Fibroblast of villous mesenchyme (primary cell): ENCODE measurements at regions not wholly inside any gene's neighbourhood (a gene's known extent, or its start where the extent isn't known, plus 50 kb on each side); places are given as distances from the start of the nearest gene placed in this dataset.
A peak's percentile ranks its signal among the peaks of the same experiment; 100 is the strongest.

Experiments
- DNase-seq: peaks from one replicate; pipeline ENCODE4 v3.0.0-alpha.2; 2010; ENCODE audit warnings: low read depth
- H3K4me3 ChIP-seq: 2 replicates; pipeline ENCODE4 v1.5.1; 2011; ENCODE audit warnings: low read depth, mild to moderate bottlenecking, low read length
- TF ChIP-seq, protein P1 (sequence below): IDR thresholded peaks from 2 replicates; pipeline ENCODE4 v1.5.1; 2012; ENCODE audit warnings: low read depth, mild to moderate bottlenecking, low read length; ENCODE audit not compliant: insufficient read depth

DNA sequence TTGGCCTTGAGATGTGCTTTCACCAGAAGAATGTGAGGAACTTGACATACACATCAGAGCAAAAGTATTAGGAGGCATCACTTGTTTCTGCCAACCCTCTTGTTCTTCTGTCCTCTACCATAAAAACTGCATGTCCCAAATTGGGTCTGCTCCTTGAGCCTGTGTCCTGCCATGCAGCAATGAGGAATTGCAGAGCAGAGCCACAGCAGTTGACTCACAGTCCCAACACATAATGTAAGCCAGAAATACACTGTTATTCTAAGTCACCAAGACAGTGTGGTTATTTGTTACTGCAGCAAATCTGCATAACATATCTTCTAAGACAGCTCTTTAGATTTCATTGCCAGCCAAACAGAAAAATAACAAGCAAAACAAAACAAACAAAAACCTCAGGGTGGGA, 598.2 kb downstream of the PRELID2 start:
- H3K4me3 ChIP-seq = no peak overlapping the region
- DNase-seq = no peak
- TF ChIP-seq, protein P1, sequence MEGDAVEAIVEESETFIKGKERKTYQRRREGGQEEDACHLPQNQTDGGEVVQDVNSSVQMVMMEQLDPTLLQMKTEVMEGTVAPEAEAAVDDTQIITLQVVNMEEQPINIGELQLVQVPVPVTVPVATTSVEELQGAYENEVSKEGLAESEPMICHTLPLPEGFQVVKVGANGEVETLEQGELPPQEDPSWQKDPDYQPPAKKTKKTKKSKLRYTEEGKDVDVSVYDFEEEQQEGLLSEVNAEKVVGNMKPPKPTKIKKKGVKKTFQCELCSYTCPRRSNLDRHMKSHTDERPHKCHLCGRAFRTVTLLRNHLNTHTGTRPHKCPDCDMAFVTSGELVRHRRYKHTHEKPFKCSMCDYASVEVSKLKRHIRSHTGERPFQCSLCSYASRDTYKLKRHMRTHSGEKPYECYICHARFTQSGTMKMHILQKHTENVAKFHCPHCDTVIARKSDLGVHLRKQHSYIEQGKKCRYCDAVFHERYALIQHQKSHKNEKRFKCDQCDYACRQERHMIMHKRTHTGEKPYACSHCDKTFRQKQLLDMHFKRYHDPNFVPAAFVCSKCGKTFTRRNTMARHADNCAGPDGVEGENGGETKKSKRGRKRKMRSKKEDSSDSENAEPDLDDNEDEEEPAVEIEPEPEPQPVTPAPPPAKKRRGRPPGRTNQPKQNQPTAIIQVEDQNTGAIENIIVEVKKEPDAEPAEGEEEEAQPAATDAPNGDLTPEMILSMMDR = no peak

DNA sequence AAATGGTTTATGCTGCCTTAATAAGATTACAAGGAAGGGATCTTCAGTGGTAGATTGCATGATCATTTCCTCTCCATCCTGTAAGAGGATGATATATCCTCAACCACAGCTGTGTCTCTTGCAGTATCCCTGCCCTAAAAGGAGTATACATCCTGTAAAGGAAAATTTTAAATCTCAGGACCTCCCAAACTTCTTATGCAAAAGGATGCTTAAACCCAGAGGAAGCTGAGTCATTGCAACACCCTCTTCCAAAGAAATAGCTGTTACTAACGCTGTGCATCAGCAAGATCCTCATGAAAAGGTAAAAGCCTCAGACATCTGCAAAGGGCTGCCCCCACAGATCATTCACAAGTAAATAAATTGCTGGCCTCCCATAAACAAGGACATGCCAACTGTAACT, 599.0 kb downstream of the PRELID2 start:
- TF ChIP-seq, protein P1 = no peak
- peak; percentile 41 for DNase-seq
- H3K4me3 ChIP-seq = no peak overlapping the region

GRCh38 chr5:145233461-145233860, 601.7 kb downstream of the PRELID2 start:
- TF ChIP-seq, protein P1 = no peak
- DNase-seq = no peak
- no peak overlapping the region for H3K4me3 ChIP-seq

DNA sequence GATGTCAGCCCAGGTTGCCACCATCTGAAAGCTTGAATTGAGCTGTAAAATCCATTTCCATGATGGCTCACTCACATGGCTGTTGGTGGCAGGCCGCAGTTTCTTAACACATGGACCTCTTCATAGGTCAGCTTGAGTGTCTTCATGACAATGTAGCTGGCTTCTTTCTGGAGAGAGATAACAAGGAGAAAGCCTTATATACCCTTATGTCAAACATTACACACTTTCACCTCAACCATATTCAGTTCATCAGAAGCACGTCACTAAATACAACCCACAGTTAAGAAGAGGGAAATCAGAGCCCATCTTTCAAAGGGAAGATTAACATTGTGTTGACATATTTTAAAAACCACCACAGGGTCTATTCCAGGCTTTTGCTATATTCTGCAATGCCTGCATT, 604.4 kb downstream of the PRELID2 start:
- H3K4me3 ChIP-seq = no peak overlapping the region
- TF ChIP-seq, protein P1 = no peak
- no peak for DNase-seq

DNA sequence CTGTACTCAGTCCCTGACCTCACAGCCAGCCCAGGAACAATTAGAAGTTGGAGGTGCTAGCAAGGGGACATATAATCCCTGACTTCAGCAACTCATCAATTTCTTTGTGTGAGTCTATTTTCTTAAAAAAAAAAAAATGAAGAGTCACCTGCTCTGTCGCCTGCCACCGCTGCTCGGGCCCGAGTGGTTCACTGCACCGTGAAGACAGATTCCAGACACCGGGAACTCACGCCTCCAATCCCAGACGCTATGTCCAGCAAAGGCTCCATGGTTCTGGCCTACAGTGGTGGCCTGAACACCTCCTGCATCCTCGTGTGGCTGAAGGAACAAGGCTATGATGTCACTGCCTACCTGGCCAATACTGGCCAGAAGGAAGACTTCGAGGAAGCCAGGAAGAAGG, 606.6 kb downstream of the PRELID2 start:
- no peak for DNase-seq
- TF ChIP-seq, protein P1 = no peak
- no peak overlapping the region for H3K4me3 ChIP-seq

- H3K4me3 ChIP-seq = no peak overlapping the region
- TF ChIP-seq, protein P1 = no peak
- no peak for DNase-seq
Observed at GRCh38 chr5:145227881-145228280, 607.3 kb downstream of the PRELID2 start.

DNA sequence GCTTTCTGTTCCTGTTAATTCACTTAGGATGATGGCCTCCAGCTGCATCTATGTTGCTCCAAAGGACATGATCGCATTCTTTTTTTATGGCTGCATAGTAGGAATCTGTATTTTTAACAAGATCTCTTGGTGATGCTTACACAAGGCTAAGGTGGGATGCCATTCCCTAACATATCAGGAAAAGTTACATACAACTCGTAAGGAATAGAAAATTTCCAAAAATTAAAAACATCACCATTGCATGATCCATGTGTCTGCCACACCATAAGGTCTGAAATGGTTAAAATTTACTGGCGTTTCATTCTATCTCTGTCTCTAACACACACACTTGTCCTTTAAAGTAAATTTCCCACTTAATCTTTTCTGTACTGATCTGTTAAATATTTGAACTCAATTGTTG, 608.4 kb downstream of the PRELID2 start:
- TF ChIP-seq, protein P1 = no peak
- H3K4me3 ChIP-seq = no peak overlapping the region
- DNase-seq = no peak
